ENCODE measurements at regions not wholly inside any gene's neighbourhood (a gene's known extent, or its start where the extent isn't known, plus 50 kb on each side); places are given as distances from the start of the nearest gene placed in this dataset.

- TF ChIP-seq, protein P1, sequence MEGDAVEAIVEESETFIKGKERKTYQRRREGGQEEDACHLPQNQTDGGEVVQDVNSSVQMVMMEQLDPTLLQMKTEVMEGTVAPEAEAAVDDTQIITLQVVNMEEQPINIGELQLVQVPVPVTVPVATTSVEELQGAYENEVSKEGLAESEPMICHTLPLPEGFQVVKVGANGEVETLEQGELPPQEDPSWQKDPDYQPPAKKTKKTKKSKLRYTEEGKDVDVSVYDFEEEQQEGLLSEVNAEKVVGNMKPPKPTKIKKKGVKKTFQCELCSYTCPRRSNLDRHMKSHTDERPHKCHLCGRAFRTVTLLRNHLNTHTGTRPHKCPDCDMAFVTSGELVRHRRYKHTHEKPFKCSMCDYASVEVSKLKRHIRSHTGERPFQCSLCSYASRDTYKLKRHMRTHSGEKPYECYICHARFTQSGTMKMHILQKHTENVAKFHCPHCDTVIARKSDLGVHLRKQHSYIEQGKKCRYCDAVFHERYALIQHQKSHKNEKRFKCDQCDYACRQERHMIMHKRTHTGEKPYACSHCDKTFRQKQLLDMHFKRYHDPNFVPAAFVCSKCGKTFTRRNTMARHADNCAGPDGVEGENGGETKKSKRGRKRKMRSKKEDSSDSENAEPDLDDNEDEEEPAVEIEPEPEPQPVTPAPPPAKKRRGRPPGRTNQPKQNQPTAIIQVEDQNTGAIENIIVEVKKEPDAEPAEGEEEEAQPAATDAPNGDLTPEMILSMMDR (IDR thresholded peaks at IDR 0.05), result no peak
- TF ChIP-seq POLR2A (IDR thresholded peaks at IDR 0.05), result no peak
Observed at GRCh38 chr13:89363144-89363543, 1692.0 kb downstream of the SLITRK5 start.

All from ovary (tissue), 3 donors.